Activated CD4-positive, alpha-beta T cell treated with anti-CD3 and anti-CD28 coated beads, Interleukin-2, amount 50 U/mL, for 1 hour (primary cell): ENCODE measurements at regions not wholly inside any gene's neighbourhood (a gene's known extent, or its start where the extent isn't known, plus 50 kb on each side); places are given as distances from the start of the nearest gene placed in this dataset.

Experiments
- DNase-seq: peaks from one replicate; pipeline ENCODE4 v3.0.0-alpha.2; 2020

DNA sequence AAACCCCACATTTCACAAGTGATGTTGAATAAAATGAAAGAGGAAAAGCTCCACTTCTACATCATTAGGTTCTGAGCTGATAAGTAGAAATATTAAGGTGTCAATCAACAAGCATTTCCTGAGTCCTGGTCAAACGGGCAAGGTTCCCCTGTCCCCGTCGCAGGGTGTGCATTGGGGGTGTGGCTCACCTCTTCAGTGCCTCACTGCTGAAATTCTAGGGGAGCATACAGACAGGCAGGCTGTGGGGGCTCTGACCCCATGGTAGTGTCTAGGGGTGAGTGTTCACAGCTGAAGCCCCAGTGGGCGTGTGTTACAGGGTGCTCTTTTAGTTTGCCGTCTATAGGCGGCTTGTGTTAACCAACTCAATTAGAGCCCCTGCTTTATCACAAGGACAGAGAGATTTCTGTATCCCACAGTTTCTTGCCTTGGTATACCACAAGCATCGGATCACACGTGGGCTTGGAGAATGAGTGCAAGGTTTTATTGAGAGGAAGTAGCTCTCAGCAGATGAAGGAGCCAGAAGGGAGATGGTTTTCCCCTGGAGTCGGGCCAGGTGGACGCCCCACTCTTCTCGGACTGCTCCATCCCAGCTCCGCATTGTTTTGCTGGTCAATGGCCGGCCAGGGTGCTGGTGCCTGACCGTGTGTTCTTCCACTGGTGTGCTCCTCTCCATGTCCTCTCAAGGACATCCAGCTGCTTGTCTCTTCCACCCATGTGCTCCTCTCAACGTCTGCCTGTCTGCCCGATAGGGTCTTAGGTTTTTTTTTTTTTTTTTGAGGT, 238.2 kb upstream of the NLRP1 start:
- no peak for DNase-seq

DNA sequence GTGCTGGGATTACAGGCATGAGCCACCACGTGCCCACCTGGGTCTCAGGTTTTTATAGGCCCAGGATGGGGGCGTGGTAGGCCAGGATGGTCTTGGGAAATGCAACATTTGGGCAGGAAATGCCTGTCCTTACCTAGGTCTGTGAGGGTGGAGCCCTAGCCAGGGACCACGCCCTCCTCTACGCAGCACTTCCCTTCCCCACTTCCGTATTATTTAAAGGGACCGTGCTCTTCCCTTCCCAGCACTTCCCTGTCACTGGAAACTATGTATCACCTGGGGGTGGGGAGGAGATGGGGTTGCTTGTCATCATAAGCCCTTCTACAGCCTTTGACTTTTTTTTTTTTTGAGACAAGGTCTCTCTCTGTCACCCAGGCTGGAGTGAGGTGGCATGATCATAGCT, 238.9 kb upstream of the NLRP1 start:
- DNase-seq: no peak

DNA sequence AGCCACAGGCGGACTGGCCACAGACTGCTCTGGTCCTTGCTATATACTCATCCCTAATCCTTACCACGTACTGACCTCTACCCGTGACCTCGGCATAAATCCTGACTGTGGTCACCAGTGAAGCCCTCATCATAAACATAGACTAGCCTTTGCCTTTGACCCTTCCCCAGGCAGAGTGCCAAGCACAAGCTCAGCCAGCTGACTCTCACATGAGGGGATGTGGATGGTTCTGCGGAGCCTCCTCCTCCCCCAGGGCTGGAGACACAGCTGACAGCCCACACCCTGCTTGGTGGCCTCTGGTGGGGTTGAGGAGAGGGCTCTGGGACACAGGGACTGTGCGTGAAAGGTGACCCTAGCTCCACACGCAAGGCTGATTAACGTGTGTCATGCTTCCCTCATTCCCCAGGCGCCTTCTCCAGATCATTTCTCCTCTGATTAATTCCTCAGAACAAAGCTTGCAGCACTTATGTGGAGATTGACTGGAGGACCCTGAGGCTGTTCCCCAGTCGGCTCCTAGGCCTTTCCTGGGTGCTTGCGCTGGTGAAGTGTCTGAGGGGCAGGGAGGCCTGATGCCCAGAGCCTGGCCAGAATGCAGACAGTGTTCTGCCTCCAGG, 241.5 kb upstream of the NLRP1 start:
- DNase-seq: no peak

DNA sequence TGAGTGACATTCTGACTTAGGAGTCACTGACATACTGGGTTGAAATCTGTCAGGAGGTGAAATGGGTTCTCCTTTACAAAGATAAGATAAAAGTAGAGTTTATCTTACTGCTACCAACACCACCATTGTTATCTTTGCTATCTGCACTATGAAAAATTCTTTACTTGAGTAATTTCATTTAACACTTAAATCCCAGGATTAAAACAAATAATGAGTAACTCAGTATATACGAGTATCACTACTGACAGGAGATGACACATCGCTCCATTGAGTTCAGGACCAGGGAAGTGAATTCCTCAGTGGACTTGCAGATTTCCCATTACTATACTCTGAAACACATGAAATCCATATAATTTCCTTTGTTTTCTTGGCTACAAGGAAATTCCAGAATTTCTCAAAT, 242.1 kb upstream of the NLRP1 start:
- DNase-seq: no peak

DNA sequence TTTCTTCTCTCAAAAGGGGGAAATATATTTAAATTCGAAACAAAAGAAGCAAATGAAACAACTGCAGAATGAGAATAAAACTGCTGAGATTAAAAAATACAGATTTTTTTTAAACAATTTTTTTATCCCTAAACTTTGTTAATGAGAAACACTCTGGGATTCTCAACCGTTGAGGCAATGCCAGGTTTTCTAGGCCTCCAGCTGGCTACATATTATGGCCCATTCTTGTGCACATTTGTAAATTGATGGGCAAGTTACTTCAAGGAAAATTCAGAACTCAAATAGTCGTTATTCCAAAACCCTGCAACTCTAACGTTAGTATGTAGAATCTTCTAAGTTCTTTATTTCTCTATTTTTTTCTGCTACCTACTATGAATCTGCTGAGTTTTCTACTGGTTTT, 239.3 kb upstream of the WSCD1 start:
- DNase-seq: no peak

DNA sequence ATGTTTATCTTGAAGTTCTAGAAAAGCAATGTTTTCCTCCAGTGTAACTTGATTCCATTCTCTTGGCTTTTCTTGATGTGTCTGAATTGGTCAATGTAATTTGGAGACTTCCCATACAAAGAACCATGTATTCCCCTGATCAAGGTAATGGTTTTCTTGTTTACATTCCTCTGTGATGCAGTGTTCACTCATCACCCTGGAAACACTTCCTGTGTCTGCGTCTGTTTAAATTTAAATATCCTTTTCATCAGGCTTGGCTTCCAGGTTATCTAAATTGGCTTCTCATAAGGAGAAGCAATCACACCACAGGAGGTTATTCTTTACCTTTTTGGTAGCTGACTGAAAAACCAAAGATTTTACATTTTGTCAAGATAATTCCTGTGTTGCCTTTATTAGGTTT, 237.3 kb upstream of the WSCD1 start:
- no peak for DNase-seq

DNA sequence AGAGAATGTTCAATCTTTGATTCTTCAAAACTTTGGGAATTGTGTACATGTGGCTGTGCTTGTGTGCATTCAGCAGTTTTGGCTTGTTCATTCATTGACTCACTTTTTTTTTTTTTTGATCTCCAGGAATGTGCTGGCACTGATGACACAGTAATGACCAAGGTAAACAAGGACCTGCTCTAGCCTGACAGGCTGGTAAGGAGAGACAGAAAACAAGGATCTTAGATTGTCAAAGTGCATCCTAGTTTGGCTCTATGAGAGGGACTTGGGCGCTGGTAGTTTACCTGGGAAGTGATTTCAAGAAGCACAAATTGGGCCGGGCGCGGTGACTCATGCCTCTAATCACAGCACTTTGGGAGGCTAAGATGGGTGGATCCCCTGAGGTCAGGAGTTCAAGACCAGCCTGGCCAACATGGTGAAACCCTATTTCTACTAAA, 233.1 kb upstream of the WSCD1 start:
- no peak for DNase-seq

DNA sequence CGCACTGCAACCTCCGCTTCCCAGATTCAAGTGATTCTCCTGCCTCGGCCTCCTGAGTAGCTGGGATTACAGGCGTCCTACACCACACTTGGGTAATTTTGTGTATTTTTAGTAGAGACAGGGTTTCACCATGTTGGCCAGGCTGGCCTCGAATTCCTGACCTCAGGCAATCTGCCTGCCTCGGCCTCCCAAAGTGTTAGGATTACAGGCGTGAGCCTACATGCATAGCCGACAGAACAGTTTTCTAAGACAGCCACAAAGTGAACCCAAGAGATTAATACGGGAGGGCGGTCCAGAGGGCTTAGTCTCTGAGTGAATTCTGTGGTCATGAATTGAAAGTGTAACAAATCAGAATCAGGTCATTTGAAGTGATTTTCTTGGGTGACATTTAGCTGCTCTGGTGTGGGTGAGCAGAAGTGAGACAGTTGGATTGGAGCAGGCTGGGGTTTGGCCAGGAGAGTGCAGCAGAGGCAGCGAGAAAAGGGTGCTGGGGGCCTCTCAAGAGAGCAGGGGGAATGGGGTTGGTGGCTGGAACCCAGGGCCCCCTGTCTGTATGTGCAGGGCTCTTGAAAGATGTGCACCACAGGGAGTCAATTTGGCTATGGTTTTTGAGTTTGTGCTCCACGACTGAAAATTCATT, 231.4 kb upstream of the WSCD1 start:
- DNase-seq: no peak

DNA sequence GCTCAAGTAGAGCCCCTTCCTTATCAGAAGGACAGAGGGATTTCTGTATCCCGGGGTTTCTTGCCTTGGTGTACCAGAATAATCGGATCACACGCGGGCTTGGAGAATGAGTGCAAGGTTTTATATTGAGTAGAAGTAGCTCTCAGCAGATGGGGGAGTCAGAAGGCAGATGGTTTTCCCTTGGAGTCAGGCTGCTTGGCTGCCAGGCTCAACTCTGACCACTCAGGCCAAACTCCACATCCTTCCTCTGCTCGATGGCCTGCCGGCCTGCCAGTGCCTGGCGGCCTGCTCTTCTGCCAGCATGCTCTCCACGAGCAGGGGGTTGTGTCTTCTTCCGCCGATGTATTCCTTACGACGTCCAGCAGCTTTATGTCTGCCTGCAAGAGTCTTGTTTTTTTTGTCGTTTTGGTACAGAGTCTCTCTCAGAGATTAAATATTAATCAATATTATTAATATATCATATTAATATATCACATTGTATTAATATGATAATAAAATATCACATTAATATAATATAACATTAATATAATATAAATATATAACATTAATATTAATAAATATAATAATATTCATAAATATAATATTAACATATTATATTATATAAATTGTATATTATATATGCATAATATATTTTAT, 229.2 kb upstream of the WSCD1 start:
- no peak for DNase-seq

DNA sequence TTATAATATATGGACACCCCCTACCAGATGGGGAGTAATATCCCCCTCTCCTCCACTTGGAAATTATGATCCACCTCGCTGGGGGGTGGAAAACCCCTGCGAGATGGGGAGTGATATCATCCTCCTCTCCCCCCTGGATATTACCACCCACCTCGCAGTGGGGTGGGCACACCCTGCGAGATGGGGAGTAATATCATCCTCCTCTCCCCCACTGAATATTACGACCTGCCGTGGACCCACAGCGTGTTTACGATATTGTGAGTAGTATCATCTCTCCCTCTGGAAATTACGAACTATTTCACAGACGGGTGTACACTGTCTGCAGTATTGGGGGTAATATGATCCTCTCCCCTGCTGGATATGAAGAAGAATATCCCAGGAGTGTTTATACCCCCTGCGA, 228.3 kb upstream of the WSCD1 start:
- DNase-seq: no peak

DNA sequence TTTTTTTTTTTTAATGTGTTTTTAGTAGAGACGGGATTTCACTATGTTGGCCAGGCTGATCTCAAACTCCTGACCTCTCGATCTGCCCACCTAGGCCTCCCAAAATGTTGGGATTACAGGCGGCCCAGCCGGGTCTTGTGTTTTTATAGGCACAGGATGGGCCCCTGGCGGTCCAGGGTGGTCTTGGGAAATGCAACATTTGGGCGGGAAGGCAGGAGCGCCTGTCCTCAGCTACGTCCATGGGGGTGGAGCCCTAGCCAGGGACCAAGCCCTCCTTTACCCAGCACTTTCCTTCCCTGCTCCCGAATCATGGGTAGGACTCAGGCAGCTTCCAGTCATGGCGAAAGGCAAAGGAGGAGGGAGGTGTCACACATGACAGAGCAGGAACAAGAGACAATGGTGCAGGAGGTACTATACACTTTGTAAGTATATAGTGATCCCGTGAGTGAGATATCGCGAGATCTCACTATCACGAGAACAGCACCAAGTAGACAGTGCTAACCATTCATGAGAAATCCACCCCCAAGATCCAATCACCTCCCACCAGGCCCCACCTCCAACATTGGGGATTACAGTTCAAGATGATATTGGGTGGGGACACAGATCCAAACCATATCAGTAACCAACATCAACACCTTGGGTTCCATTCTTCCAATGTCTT, 226.7 kb upstream of the WSCD1 start:
- DNase-seq: no peak

DNA sequence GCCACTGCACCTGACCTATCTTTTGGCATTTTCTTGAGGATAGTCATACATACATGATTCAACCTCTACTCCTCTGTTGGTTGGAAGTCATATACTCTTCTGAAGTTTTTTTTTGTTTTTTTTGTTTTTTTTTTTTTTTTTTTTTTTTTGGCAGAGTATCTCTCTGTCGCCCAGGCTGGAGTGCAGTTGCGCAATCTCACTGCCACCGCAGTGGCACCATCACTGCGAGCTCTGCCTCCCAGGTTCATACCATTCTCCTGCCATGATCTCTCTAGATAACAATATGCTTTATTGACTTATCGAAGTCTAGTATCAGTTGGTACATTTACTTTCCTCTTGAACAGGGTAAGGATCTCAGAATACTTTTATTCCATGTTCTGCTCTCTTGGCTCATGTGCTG, 224.2 kb upstream of the WSCD1 start:
- DNase-seq: no peak

DNA sequence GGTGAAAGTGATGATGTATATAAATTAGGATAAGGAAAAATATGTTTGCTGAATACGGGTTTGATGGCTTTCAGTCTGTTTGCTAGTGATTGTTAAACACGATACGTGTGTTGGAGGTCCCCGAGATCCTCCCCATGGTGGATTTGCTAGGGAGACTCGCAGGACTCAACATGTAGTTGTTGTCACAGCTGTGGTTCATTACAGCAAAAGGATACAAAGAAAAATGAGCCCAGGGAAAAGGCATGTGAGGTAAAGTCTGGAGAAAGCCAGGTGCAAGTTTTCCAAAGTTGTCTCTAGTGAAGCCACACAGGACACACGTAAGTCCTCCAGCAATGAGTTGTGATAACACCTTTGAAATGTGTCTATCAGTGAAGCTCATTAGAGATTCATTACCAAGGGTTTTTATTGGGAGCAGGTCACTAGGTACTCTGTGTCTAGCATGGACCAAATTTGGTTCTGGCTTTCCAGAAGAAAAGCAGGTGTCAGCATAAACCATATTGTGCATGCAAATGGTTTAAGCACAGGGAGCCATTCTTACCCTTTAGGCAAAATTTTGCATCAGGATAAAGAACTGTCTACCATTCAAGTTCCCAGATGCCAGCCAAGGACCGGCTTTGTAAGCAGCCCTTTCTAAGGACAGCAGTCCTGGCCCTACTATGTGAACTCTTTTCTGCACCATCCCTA, 215.2 kb upstream of the WSCD1 start:
- no peak for DNase-seq

DNA sequence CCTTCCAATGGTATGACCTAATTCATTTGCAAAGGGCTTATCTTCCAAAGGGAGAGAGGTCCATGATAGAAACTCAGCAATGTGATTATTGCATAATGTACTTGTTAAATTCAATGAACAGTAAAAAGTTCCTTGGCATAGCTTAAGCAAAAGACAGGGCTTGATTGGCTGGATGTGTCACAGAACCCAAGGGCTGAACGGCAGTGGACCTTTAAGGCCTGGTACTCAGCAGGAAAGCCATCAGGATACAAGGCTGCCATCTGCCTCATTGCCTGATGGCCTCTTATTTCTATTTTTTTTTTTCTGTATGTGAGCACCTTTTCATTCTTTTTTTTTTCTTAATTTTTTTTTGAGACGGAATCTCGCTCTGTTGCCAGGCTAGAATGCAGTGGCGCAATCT, 208.9 kb upstream of the WSCD1 start:
- DNase-seq: no peak

DNA sequence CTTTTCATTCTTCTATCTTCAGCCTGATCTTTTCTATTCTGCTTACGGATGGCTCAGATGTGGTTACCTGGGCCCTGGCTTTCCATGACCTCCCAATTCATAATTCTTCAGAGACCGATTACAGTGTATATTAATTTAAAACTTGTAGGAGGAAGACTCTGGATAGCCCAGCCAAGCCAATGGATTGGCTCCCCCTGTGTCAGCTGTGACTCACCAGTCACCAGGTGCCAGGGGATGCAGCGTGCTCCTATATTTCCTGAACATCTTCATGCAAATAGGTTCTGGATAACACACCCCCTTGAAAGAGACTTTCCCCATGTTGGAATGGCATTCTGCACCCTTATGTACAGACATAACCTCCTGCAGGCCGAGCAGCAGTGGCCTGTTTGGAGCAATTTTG, 208.3 kb upstream of the WSCD1 start:
- no peak for DNase-seq

DNA sequence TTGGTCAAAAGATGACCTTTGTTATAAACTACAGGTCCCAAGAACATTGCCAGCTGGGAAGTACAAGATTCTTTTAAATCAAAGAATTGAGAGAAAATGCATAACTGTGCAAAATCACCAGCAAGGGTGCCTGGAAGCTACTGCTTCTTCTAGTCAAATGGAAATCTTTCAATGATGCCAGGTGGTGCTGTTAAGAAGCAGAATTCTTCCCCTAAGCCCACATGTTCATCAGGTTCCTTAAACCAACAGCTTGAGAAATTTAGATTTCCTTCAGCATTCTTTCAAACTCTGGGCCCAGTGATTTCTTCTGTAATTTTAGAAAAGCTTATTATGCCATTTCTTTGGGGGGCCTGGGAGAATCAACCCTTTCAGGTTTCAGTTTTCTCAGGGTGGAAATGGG, 207.8 kb upstream of the WSCD1 start:
- DNase-seq: no peak

DNA sequence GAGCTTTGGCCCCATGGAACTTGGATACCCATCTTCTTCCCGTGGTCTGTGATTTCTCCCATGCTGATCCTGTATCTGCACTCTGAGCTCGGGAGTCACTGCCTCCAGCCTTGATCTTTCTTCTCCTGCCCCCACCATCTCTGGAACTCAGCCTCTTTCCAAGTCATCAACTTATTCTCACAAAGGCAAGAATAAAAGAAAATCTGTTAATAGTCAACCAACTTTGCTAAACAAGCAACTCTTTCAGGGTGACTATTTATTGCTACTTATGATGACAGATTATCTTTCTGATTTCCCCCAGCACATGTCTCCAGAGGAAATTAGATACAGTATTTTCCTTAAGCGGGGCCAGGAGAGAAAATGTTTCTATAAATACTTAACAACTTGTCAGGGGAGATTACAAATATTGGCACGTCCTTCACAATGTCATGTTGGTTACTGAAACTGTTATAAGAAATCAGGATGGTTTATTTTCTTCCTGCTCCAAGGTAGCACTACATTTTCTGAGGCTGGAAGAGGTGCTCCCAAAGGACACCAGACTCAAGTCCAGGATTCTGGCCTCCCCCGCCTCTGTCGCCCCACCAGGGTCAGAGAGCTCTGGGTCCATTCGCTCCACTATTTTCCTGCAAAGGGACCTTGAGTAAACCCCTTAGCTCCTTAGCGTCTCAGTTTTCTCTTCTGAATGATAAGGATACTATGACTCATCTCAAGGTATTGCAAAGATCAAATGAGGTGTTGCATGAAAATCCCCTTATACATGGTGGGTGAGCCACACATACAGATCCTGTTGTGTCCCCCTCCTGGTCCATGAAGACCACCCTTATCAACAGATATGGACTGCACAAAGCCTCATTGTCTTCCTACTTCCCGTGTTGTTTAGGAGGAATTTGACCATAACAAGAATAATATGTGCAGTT, 205.2 kb upstream of the WSCD1 start:
- no peak for DNase-seq

DNA sequence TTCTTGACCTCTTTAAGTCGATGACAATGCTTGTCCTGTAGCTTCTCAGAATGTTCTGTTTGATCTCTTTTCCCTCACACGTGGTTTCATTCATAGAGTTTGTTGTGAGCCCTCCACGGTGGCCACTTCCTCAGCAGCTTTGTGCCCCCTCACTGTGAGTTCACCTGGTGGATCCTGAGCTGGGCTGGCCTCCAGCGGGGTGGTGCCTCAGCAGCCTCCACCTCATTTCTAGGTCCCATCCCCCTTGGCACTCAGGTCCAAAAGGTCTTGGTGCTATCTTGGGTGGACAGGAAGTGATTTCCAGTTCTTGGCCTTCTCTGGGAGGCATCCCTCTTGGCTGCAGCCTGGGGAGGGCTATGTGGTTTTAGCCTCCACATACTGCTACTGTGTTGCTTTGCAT, 203.2 kb upstream of the WSCD1 start:
- DNase-seq: no peak

DNA sequence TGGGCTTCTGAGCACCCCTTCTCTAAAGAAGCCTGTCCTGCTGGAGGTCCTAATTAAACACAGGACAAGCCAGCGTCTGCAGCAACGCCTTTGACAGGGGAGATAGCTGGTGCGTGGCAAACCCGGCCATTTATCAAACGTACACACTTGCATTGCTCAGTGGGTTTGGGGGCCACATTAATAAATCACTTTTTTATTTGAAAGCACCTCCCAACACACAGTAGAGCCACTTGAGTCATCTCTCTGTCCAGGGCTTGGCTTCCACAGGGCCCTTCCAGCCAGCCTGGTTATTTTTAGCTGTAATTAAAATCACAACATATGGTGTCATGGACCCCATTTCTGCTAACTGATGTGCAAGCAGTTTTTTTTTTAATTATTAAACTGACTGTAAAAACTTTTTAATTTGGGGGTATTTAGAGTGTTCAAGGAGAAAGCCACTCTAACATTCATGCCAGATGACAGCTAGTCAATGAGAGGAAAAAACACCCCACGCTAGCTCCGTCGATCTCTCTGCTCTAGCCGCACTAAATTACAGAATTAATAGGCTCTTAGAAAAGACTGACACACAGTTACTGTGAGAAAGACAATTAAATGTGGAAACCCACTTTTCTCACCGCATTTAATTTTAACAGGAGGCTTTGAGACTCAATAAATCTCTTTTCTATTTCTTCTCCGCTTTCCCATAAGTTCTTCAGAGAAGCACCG, 201.0 kb upstream of the WSCD1 start:
- DNase-seq: no peak

DNA sequence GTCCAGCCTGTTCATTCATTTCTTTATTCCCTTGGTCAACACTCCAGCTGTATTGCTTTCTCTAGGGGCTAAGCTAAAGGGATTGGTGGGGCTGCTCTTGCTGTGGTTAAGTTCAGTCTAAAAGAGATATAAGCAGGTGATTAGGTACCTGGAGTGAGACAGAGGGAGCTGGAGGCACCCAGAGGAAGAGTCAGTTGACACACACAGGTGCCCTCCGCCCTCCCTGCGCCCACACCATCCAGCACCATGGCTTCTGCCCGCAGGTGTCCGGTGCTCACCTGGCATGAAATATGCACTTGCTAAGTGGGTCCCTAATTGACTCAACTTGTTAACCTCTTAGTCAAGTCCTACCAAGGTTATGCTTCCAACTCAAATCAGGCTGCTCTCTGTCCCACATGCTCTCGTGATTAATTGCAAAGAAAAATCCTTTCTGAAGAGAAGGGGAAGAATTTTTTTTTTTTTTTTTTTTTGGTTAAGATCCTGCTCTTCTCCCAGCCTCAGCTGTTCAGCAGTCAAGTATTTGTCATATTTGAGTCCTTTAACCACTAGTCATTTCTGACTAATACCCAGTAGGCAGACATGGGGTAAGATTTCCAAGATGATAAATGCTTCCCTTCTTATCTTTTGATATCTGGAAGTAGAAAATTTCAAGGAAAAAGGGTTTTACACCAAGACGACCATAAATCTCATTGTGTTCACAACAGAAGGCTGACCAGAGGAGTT, 199.8 kb upstream of the WSCD1 start:
- no peak for DNase-seq
